ENCODE measurements at regions not wholly inside any gene's neighbourhood (a gene's known extent, or its start where the extent isn't known, plus 50 kb on each side); places are given as distances from the start of the nearest gene placed in this dataset.

DNA sequence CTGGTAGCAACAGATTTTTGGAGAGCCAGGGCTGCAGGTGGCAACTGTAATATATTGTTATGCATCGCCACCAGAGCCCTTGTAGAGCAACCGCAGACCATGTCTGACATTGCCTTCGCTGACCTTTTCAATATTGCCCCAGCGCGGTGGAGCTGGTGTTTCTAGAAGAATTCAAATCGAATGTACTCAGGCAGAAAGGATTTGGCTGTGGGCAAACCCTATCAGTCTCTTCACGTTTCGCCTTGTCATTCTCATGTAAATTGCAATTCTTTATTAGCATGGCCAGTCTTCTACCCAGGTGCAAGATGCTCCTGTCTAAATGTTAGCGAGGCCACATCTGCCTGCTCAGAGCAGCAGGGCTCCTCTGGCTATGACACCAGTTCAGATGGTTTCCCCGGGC, 490.2 kb upstream of the AUTS2 start:
- no peak for TF ChIP-seq POLR2A (IDR thresholded peaks at IDR 0.05; ENCODE audit: low read depth, low read length)
- TF ChIP-seq, protein P1, sequence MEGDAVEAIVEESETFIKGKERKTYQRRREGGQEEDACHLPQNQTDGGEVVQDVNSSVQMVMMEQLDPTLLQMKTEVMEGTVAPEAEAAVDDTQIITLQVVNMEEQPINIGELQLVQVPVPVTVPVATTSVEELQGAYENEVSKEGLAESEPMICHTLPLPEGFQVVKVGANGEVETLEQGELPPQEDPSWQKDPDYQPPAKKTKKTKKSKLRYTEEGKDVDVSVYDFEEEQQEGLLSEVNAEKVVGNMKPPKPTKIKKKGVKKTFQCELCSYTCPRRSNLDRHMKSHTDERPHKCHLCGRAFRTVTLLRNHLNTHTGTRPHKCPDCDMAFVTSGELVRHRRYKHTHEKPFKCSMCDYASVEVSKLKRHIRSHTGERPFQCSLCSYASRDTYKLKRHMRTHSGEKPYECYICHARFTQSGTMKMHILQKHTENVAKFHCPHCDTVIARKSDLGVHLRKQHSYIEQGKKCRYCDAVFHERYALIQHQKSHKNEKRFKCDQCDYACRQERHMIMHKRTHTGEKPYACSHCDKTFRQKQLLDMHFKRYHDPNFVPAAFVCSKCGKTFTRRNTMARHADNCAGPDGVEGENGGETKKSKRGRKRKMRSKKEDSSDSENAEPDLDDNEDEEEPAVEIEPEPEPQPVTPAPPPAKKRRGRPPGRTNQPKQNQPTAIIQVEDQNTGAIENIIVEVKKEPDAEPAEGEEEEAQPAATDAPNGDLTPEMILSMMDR (conservative IDR thresholded peaks at IDR 0.05; ENCODE audit: low read depth, low read length): no peak
- TF ChIP-seq, protein P2, sequence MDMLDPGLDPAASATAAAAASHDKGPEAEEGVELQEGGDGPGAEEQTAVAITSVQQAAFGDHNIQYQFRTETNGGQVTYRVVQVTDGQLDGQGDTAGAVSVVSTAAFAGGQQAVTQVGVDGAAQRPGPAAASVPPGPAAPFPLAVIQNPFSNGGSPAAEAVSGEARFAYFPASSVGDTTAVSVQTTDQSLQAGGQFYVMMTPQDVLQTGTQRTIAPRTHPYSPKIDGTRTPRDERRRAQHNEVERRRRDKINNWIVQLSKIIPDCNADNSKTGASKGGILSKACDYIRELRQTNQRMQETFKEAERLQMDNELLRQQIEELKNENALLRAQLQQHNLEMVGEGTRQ (IDR thresholded peaks at IDR 0.05; ENCODE audit: low read depth, low read length): no peak
- TF ChIP-seq MAZ (IDR thresholded peaks at IDR 0.05; ENCODE audit: borderline replicate concordance, low read depth, low read length): no peak
- no peak for TF ChIP-seq FOS (IDR thresholded peaks at IDR 0.05; ENCODE audit: low read depth, low read length)
- no peak for TF ChIP-seq RAD21 (IDR thresholded peaks at IDR 0.05; ENCODE audit: low read length)
- TF ChIP-seq RCOR1 (IDR thresholded peaks at IDR 0.05; ENCODE audit: insufficient replicate concordance, low read length): no peak
- no peak for TF ChIP-seq SMC3 (IDR thresholded peaks at IDR 0.05; ENCODE audit: low read depth, low read length)
- no peak for TF ChIP-seq CHD1 (IDR thresholded peaks at IDR 0.05; ENCODE audit: low read depth, low read length)
- no peak for TF ChIP-seq CEBPB (IDR thresholded peaks at IDR 0.05; ENCODE audit: low read depth, low read length)
- no peak for TF ChIP-seq NFE2L2 (IDR thresholded peaks at IDR 0.05; ENCODE audit: low read depth, low read length)
- TF ChIP-seq RFX5 (IDR thresholded peaks at IDR 0.05; ENCODE audit: low read depth, low read length): no peak

All from IMR-90 (cell line).